Limb (tissue), 2 donors: ENCODE measurements at regions not wholly inside any gene's neighbourhood (a gene's known extent, or its start where the extent isn't known, plus 50 kb on each side); places are given as distances from the start of the nearest gene placed in this dataset.

Experiments
- DNase-seq, 2 donors: peaks; one replicate each; pipeline ENCODE4 v3.0.0-alpha.2; 2016; ENCODE audit errors: extremely low spot score in 2 of 2

DNA sequence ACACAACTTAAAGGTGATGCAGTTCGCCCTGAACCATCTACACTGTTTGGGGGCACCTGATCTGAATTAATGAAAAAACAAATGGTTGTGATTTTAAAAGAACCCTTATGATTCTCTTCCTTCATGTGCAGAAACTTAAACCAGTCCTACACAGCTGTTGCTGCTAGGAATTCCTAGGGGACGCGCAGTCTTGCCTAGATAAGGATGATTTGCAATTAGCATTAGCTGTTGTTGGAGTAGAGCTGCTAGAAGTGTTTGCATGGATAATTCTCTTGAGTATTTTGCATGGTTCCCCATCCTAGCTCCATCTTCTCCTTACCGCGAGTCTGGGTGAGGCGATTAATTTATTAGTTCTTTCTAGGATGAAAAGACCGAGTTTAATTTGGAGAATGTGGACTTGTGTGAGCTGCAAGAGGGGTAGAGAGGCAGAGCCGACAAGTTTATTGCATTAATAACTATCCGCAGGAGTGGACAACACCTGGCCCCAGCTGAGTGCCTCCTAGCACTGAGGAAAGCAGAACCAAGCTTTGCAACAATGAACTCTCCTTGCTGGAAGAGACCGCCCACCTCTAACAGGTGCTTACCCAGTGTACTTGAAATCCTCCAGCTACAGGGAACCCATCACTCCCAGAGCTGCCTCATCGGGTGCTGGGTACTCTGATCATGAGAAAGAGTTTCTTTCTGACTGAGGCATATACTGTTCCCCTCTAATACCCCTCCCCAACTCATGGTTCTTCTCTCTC lies 75.0 kb upstream of the WNT7A start:
- no peak for DNase-seq

DNA sequence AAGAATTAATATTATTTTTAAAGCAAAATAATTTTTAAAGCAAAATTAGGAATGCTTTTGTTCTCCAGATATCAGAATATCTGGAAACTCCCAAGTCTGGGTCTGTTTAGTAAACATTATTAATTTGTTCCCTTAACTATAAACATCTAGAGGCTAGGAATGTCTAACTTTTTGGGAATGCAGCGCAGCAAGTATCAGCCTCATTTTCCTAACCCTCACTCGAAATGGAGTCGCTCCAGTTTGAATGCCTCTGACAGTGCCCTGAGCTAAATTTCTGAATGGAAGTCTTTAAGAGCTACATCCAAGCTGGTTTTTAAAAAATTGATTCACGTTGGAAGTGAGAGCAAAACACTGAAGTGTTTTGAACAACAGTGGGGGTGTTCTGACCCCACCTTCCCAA lies 74.4 kb upstream of the WNT7A start:
- no peak for DNase-seq

GRCh38 chr3:13951184-13951583 lies 71.3 kb upstream of the WNT7A start:
- DNase-seq: no peak

GRCh38 chr3:13950042-13950441 lies 70.2 kb upstream of the WNT7A start:
- DNase-seq: no peak

DNA sequence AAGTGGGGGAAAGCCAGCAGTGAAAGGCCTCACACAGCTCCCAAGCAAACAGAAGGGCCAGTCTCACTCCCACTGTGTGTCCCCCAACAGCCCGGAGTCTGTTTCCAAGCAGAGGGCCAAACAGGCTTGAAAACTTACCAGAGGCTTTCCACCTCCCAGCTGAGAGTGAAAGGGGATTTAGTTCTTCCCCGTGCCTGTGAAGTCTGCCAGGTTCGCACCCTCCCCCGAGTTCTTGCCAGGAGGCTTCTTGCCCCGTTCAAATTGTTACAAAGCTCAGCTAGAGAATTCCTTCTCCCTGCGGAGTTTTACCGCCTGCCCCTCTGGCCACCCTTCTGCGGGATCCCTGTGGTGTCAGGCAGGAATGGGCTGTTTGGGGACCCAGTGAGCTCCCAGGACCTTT lies 68.0 kb upstream of the WNT7A start:
- DNase-seq: no peak

GRCh38 chr3:13939206-13939605 lies 59.3 kb upstream of the WNT7A start:
- DNase-seq: no peak

DNA sequence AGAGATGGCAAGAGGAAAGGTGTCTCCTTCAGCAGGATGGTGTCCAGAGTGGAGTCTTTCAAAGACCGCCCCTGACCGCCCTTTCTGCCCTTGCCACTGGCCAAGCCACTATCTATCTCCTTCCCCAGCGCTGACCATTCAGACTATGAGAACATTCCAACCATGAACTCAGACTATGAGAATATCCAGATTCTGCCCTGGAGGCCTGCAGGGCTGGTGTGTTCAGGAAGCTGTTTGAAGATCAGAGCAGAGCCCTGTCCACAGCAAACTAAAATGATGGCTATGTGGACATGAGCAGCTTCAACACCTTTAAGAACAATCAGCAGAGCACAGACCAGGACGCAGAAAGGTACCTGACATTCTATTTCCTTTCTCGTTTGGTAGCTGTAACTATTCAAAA lies 57.3 kb upstream of the WNT7A start:
- no peak for DNase-seq

DNA sequence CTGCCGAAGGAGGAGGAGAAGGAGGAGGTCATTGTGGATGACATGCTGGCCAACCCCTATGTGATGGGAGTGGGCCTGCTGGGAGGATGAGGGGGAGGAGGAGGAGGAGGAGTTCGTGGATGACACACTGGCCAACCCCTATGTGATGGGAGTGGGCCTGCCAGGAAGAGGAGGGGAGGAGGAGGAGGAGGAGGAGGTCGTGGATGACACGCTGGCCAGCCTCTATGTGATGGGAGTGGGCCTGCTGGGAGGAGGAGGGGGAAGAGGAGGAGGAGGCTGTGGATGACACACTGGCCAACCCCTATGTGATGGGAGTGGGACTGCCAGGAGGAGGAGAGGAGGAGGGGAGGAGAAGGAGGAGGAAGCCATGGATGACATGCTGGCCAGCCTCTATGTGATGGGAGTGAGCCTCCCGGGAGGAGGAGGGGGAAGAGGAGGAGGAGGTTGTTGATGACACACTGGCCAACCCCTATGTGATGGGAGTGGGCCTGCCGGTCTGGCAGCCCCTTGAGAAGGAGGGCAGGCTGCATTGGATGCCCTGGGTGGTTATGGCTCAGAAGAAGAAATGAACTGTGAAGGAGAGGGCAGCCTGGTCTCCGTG lies 55.7 kb upstream of the WNT7A start:
- no peak for DNase-seq

GRCh38 chr3:13934813-13935212 lies 54.9 kb upstream of the WNT7A start:
- no peak for DNase-seq

- no peak for DNase-seq
Measured at GRCh38 chr3:13934315-13934714, 54.4 kb upstream of the WNT7A start.

GRCh38 chr3:13932578-13933295 lies 52.9 kb upstream of the WNT7A start:
- DNase-seq: peak; percentile 45 to 63

DNA sequence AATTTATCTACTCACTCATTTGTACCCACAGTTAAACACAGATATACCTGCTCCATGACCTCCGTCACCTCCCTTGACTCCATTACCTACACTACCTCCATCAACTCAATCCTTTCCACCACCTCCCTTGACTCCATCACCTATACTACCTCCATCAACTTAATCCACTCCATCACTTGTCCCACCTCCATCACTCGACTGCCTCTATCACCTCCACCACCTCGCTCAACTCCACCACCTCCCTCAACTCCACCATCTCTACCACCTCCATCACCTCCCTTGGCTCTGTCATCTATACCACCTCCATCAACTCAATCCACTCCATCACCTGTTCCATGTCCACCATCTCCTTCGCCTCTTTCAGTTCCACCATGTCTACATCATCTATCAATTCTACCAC lies 51.3 kb upstream of the WNT7A start:
- no peak for DNase-seq
